NT2/D1 (cell line): ENCODE measurements at regions not wholly inside any gene's neighbourhood (a gene's known extent, or its start where the extent isn't known, plus 50 kb on each side); places are given as distances from the start of the nearest gene placed in this dataset.

Source experiments
- SUZ12 ChIP-seq: IDR thresholded peaks from 2 replicates; pipeline ENCODE4 v1.6.1; 2011; ENCODE audit not compliant: insufficient read length, insufficient read depth; ENCODE audit errors: extremely low read depth
- YY1 ChIP-seq: IDR thresholded peaks from 2 replicates; pipeline ENCODE4 v1.6.1; 2011; ENCODE audit not compliant: insufficient read length, insufficient read depth
- ZNF274 ChIP-seq: IDR thresholded peaks from 2 replicates; pipeline ENCODE4 v1.6.1; 2011; ENCODE audit warnings: mild to moderate bottlenecking, low read depth, low read length

- no peak for TF ChIP-seq YY1
- TF ChIP-seq SUZ12, result no peak
- TF ChIP-seq ZNF274, result no peak
Observed at GRCh38 chr4:8697826-8698225, 105.3 kb downstream of the CPZ start.
